ENCODE measurements at regions not wholly inside any gene's neighbourhood (a gene's known extent, or its start where the extent isn't known, plus 50 kb on each side); places are given as distances from the start of the nearest gene placed in this dataset.

DNA sequence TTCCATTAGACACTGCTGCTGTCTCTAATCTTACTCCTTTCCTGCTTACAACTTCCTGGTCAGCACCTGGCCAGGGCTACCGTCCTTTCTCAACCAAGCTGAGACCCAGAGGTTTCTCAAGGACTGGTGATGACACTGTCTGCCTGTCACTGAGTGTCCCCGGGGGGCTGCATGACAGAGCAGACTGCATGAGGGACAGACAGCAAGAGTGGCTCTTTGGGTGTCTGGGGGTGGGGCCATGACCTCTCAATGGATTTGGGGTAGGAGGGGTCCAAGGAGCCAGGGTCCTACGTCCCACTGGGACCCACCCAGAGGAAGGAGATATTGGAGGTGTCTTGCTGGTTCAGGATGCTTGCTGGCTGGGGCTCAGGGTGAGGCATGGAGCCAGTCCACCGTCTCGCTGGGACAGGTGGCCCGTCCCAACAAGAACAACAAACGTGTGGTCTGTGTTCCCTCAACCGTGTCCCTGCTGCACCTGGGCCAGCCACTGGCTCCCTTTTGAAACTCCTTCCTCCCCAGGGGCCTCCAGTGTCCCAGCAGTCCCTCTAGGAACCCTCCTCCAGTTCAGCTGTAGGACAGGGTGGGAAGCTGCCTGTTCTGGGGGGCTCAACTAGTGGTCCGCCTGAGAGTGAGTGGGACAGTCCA lies 344.6 kb upstream of the AJAP1 start:
- no peak for TF ChIP-seq POLR2A (IDR thresholded peaks at IDR 0.05)
- TF ChIP-seq, protein P1, sequence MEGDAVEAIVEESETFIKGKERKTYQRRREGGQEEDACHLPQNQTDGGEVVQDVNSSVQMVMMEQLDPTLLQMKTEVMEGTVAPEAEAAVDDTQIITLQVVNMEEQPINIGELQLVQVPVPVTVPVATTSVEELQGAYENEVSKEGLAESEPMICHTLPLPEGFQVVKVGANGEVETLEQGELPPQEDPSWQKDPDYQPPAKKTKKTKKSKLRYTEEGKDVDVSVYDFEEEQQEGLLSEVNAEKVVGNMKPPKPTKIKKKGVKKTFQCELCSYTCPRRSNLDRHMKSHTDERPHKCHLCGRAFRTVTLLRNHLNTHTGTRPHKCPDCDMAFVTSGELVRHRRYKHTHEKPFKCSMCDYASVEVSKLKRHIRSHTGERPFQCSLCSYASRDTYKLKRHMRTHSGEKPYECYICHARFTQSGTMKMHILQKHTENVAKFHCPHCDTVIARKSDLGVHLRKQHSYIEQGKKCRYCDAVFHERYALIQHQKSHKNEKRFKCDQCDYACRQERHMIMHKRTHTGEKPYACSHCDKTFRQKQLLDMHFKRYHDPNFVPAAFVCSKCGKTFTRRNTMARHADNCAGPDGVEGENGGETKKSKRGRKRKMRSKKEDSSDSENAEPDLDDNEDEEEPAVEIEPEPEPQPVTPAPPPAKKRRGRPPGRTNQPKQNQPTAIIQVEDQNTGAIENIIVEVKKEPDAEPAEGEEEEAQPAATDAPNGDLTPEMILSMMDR (IDR thresholded peaks at IDR 0.05) = no peak
- H3K4me3 ChIP-seq = no peak overlapping the region
- no peak overlapping the region for H3K27ac ChIP-seq
- DNase-seq (no peak), ATAC-seq (no peak)
- H3K27me3 ChIP-seq = peaks cover 0 to 5% (median 0%) of the 10 kb centered on the region in 9 donors
- H3K9me3 ChIP-seq = peaks cover 0 to 17% (median 9%) of the 10 kb centered on the region in 12 donors
- no peaks in the 10 kb centered on the region for H3K4me1 ChIP-seq
- H3K36me3 ChIP-seq = no peaks in the 10 kb centered on the region
- 67 to 72% (median 68%) methylated on average over 7 to 9 of the region's 9 CpGs for WGBS, 4 donors
- intact Hi-C loops (cut with DNase I) = no loop called here

- Histone ChIP-seq H3K36me3 (no peaks in the 10 kb centered on the region), H3K4me1 (no peaks in the 10 kb centered on the region), H3K4me3 (no peak overlapping the region), H3K27ac (no peak overlapping the region), H3K27me3 (peaks cover 0 to under 1% (median 0%) of the 10 kb centered on the region in 9 donors), H3K9me3 (peaks cover 0 to 23% (median 10%) of the 10 kb centered on the region in 12 donors)
- DNase-seq (no peak), ATAC-seq (no peak)
- WGBS, 4 donors = 77 to 94% (median 87%) methylated on average over 4 to 9 of the region's 9 CpGs
- intact Hi-C loops (cut with DNase I) = no loop called here
- TF ChIP-seq, protein P1 (IDR thresholded peaks at IDR 0.05) = no peak
- TF ChIP-seq POLR2A (IDR thresholded peaks at IDR 0.05) = no peak
Measured at GRCh38 chr1:4310396-4310923, 343.9 kb upstream of the AJAP1 start.

DNA sequence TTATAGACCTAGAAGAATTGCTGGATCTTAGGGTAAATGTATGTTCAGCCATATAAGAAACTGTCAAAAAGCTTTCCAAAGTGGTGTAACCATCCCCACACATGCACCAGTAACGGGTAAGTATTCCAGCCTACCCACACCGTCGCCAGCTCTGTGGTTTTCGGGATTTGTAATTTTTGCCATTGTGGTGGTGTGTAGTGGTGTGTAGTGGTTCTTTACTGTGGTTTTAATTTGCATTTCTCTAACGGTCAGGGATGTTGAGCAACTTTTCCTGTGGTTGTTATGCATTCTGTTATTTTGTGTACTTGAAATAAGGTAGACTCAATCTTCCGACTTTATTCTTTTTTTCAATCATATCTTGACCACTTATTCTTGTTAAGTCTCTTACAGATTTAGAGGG lies 342.4 kb upstream of the AJAP1 start:
- ATAC-seq (no peak), DNase-seq (no peak)
- intact Hi-C loops (cut with DNase I) = no loop called here
- WGBS, 4 donors = 76 to 89% (median 84%) methylated on average over 6 of the region's 6 CpGs
- TF ChIP-seq, protein P1 (IDR thresholded peaks at IDR 0.05) = no peak
- TF ChIP-seq POLR2A (IDR thresholded peaks at IDR 0.05) = no peak
- peaks cover 0 to 25% (median 10%) of the 10 kb centered on the region in 12 donors for H3K9me3 ChIP-seq
- H3K4me3 ChIP-seq = no peak overlapping the region
- H3K27ac ChIP-seq = no peak overlapping the region
- H3K27me3 ChIP-seq = peaks cover 0 to 3% (median 0%) of the 10 kb centered on the region in 9 donors
- H3K36me3 ChIP-seq = no peaks in the 10 kb centered on the region
- no peaks in the 10 kb centered on the region for H3K4me1 ChIP-seq

DNA sequence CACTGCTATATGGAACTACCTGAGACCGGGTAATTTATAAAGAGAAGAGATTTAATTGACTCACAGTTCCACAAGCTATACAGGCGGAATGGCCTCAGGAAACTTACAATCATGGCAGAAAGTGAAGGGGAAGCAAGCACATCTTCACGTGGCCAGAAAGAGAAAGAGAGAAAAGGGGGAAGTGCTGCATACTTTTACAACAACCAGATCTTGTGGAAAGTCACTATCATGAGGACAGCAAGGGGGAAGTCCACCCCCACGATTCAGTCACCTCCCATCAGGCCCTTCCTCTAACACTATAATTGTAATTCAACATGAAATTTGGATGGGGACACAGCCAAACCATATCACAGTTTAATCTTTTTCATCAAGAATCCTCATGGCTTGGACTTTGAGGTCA lies 339.2 kb upstream of the AJAP1 start:
- H3K36me3 ChIP-seq = no peaks in the 10 kb centered on the region
- TF ChIP-seq, protein P1 (IDR thresholded peaks at IDR 0.05) = no peak
- TF ChIP-seq POLR2A (IDR thresholded peaks at IDR 0.05) = no peak
- H3K27me3 ChIP-seq = peaks cover 0 to 10% (median 0%) of the 10 kb centered on the region in 9 donors
- no peak overlapping the region for H3K4me3 ChIP-seq
- peaks cover 0 to 25% (median 10%) of the 10 kb centered on the region in 12 donors for H3K9me3 ChIP-seq
- 53 to 58% (median 55%) methylated on average over 4 of the region's 4 CpGs for WGBS, 4 donors
- no peaks in the 10 kb centered on the region for H3K4me1 ChIP-seq
- DNase-seq (no peak), ATAC-seq (no peak)
- no peak overlapping the region for H3K27ac ChIP-seq
- intact Hi-C loops (cut with DNase I) = no loop called here
